ENCODE measurements at regions not wholly inside any gene's neighbourhood (a gene's known extent, or its start where the extent isn't known, plus 50 kb on each side); places are given as distances from the start of the nearest gene placed in this dataset.

DNA sequence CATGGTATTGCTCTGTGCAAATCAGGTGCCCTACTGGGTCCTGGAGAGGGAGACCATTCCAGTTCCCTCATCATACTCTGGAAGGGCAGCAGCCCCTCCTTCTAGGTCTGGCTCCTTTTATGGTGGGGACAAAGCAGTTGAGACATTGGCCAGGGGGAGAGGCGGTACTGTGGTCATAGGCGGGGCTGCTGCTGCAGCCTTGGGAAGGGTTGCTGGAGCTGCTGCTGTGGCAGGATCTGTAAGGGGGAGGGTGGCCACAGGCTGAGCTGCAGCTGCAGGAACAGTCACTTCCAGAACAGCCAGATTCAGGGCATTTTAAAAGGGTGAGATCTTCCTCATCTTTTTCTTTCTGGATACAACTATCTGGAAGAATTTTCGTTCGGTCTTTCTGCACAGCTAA, 233.0 kb upstream of the SGCD start:
- DNase-seq, result no peak

DNA sequence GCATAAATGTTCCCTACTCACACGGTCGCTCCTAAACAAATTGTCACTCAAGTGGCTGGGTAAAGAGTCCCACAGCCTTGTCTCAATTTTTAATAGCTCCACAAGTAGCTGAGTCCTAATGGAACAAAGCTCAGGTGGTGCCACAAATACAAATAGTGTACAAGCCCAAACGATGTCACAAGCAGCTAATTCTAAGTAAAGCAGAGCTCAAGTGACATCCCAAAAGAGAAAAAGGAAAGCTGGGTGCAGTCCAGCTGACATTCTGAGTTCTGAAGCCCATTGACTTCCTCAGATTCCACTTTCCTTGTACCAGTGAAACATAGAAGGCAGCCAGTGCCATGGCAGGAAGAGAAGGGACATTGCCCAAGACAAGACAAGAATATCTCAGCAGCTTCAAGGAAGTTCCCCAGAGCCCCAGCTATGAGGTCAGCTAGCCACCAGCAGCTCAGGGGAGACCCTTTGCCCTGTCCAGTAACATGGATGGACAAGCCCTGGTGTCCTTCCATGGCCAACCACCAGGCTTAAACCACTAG, 231.2 kb upstream of the SGCD start:
- no peak for DNase-seq

DNA sequence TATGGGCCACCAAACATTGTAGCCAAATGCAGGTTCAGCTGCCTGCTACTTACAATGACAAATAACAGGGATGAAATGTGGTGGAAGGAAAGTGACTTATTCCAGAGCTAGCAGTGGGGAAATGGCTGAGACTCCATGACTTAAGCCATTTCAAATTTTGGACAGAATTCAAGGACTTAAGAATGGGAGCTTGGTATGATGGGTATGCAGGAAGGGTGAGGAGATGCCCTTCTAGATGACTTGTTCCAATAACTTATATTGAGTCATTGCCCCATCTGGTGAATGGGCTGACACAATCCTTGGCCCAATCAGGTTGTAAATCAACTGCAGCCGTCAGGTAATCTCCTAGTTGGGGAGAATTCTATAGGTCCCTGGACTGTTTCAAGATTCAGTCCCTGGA, 230.7 kb upstream of the SGCD start:
- no peak for DNase-seq

DNA sequence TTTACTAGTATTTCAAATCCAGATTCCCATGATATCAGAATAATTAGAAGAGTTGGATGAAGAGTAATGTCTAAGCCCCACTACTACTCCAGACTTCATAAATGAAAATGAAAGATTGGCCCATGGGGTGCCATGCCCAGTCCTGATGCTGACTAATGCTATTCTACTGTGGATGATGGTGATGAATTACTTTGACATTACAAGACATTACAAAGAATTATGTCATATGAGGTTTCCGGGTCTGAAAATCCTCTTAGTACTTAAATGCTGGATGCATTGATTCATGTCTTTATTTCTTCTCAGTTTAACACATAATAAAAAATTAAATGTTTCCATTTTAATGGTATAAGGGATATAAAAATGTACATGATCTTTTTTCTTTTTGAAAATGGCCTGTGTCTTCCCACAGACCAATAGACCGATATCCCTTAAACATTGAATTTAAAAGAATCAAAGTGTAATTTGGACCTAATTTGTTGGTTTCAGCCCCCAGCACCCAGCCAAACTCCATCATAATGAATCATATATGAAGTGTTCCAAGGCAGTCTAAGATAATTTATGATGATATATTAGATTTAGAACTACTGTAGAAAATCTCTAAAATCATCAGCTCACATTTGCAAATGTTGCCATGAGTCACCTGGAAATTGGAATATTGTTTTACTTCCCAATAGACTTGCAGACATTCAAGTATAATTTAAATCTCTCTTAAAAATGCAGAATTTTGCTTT, 223.6 kb upstream of the SGCD start:
- DNase-seq, result no peak

DNA sequence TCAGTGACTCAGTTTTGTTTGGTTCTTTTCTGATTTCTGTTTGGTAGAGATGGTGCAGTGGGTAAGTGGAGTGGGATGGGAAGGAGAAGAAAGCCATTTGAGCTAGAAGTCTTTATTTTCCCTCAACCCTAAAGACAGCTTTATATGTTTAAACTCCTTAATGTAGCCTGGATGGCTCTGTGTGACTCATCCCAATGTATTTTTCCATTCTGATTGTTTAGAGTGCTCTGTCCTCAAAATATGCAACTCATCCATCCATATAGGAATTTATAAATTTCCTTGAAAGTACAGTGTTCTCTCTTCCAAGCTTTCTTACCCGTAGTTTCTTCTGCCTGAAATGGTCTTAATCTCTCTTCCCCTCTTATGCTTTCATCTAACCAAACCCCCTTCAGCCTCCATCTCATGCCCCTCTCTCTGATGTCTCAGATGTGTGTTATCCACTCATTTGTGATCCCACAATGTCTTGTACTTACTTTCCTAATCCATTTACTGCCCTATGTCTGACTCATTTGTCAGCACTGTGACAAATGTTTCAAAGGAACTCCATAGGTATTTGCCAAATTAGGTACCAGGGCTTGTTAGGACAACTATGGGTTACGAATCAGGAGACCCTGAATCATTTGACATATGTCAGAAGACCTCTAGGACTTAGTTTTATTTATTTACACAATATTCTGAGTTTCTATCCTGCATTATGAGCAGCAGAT, 217.5 kb upstream of the SGCD start:
- no peak for DNase-seq

DNA sequence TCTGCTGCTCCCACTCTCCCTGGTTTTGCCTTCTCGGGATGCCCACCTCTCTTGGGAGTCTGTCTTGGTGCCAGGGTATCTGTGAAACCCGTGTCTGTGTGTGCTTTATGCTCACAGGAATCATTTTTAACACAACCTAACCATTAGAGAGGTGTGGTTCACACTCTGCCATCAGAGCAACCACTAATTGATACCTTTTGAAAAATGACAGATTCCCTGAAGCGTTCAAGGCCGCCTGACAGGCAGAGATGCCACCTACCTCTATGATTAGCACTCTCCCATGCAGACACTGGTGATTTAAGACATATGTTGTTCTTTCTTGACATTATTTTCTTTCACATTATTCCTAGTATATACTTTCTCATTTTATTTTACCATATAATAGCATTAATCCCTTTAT, 207.3 kb upstream of the SGCD start:
- no peak for DNase-seq

DNA sequence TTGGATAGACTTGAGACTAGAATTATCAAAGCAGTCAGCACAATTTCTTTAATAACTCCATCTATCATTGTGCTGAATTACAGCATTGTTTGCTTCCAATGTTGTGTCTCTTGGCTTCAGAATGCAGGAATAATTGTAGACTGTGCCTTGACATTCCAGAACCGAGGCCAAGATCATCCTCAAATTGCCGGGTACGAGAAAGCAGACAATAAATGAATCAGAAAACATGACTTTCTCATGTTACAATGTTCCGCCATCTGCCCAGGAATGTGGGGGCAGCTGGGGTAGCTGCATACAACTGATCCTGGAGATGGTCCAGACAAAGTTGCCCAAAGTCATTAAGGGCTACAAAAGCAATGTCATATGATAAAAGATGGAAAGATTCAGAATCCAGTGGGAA, 206.2 kb upstream of the SGCD start:
- no peak for DNase-seq

DNA sequence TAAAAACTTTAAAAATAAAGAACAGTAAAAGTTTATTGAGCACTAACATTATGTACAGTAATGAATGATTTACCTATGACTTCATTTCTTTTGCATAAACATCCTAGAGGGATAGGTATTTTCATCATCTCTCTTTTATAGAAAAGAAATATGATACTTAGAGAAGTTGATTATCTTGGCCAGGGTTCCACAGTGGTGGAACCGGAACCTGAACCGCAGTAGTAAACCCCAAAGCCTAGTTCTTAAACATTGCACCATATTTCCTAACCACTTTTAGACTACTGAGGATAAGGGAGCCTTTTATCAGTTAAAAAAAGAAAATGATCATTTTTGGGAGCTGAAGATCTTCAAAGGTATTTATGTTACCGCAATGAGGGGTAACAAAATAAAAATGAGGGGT, 205.7 kb upstream of the SGCD start:
- no peak for DNase-seq

DNA sequence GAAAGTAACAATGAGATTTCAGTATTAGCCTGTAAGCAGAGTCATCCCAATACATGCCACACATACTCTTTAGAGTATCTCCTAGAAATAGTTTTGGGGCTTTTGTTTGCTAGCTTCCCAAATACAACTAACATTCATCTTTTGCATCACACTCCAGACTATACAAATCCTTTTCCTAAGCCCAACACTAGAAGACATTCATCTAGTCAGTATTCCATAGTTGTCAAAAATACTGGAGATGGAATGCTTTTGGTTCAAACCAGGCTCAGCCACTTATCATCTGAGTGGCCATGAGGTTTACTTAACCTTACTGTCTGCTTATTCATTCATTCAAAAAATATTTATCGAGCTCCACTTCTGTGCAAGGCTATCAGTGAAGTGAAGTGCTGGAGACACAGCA, 205.1 kb upstream of the SGCD start:
- no peak for DNase-seq

DNA sequence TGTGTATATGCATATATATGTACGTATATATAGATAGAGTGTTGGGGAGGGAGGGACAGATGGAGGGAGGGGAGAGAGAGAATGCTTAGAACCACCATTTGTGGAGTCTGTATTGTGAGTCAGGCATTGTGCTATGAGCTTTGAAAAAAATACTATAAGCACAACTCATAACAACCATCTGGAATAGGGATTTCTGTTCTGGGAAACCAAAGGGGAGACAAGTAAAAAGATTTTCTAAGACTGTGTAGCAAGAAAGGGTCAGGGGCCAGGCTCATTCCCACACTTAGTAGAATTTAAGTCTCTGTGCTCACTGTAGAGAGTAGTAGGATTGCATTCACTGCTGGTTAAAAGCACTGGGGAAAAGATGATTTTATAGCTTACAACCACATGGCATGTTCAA, 202.3 kb upstream of the SGCD start:
- DNase-seq, result no peak

DNA sequence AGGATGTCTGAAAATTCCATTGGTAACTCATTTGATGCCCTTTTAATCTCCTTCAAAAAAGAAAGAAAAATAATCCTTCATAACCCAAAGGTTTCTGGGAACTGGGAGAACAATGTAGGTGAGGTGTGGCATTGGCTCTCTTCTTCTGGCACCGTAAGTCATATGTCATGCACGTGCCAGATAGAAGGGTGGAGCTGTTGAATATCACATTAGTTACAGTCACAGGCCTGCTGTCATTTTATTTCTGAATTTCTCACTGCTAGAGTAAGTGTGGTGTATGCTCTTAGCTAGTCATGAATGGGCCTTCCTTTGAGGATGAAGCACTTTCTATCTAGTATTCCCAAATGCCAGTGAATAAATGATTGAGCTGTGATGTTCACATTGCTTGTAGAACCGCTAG, 201.8 kb upstream of the SGCD start:
- no peak for DNase-seq

DNA sequence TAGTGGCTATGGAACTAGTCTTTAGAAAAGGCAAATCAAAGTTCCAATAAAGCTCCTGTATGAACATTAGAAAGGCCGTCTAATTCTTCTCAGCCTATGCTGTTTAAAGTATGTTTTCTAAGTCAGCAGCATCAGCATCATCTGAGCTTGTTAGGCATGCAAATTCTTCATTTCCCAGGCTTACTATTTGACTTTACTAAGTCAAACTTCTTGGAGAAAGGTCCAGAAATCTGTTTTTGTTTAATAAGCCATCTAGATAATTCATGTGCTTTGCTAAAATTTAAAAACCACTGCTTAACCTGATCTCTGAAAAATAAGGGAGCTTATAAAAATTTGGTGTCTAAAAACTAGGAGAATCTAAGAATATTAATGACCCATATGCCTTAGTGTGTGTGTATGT, 200.2 kb upstream of the SGCD start:
- DNase-seq, result no peak

DNA sequence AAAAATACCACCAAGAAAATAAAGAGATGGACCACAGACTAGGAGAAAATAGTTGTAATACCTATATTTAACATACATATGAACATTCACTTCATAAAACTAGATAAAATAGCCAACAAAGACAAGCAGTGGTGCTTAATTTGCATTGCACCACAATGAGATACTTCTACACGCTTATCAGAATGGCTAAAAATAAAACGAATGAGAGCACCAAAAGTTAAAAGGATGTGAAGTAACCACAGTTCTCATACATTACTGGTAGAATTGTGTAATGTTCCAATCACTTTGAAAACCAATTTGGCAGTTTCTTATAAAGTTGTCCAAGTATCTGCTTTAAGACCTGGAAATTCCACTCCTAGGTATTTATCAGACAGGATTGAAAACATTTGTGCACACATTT, 198.9 kb upstream of the SGCD start:
- DNase-seq, result no peak

DNA sequence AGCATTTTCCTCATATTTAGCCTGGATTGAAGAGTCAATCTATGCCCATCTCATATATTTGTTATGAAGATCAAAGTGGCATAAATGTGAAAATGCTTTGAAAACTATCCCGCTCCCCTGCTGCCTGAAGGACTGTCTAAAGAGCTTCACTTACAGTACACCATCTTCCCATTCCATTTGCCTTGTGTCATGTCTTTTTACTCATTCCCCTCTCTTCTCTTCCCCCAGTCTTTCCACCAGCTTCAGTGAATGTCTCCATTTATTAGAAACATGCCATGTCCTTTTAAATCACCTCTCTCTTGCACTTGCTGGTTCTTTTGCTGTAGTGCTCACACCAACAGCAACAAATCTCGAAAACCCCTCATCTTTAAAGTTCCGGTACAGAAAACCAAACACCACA, 192.7 kb upstream of the SGCD start:
- no peak for DNase-seq

DNA sequence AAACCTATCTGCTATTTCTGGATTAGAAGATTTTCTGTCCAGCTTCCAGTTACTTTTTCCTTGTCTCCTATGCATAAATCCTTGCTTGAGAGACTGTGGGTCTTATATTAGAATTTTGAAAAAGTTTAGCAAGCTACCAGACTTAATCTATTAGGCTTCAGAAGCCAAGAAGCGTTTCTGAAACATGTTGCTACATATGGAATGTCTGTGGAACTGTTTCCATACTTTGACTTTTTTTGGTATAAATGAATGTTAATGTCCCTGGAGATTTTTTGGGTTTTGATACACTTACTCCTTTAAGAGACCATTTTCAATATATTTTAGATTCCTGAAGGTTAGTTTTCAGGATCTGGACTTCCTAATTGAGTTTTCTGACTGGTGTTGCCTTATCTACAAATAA, 191.4 kb upstream of the SGCD start:
- no peak for DNase-seq

DNA sequence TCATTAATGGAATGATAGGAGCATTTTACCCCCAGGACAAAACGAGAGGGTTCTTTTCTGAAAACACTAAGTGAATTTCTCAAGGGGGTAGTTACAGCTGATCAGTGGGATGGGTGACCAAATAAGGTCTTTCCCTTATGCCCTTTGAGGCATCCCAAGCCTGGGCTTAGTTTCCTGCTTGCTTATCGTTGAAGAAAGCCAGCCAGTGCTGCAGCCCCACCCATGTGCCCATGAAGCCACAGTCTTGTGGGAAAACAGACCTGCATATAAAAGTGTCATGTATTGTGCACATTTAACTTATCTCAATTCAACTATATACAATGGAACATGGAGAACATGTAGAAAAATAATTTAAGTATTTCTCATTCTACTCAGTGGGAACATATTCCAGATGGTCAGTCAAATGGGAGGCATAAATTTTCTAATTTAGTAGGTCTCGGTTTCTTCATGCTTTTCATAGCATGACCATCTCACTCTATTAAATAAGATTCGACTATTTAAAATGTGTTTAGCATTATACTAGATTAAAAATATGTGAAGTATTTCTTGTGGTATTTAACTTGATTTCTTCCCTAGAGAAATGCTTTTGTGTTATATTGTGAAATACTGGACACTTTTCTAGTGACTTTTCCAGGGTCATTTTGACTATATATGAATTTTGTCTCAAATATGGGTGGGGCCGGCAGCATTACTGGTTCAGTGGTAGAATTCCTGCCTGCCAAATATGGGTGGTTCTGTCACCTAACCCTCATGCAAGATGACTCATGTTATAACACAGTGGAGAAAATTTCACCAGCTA, 189.7 kb upstream of the SGCD start:
- no peak for DNase-seq

DNA sequence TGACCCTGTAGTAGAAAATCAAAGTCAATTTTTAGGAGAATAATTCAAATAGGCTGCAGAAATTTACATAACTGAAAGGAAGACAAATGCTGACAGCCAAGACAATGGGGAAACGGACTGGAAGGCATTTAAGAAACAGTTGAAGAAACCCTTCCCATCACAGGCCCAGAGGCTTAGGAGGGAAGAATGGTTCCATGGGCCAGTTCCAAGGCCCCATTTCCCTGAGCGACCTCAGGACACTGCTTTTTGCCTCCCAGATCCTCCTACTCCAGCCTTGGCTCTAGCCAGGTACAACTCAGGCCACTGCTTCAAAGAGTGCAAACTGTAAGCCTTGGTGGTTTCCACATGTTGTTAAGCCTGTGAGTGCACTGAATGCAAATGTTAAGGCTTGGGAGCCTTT, 184.1 kb upstream of the SGCD start:
- DNase-seq, result no peak

DNA sequence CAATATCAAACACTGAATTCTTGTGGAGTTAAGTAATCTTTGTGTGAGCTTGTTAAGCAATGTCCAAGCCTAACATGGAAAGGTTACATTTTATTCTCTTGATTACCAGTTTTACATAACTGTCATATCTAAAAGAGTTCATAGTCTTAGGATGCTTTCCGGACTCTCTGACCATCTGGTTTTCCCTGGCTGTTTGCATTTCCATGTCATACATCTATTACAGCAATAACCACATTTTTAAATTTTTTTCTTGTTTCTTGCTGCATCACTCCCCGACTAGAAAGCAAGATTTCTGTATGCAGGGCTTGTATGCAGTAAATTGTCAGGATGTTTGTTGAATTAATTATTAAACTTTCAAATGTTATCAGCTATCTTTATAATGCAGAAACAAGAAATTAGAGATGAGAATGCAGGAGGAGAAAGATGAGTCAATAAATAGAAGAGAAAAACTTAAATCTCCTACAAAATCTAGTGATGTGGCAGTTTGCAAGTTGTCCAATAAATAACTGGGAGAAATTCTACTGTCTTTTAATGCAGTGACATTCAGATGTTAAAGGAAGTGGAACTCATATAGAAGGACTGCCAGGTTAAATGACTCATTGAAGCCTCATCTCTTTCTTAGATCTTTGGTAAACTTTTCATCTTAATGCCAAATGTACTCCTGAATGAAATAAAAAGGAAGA, 179.6 kb upstream of the SGCD start:
- no peak for DNase-seq

DNA sequence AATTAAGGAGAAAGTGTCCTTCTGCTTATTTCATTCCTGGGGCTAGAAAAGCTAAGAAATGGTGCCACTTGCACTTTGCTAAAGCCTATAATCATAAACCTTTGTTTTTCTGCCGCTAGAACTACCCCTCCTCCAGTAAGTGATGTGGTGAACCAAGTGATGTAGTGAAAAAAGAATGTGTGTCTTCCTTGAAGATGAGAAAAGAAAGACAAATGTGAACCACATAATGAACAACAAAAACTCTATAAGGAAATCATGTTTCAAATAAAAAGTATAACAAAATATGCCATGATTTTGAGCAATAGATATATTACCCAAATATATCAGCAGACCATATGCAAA, 179.0 kb upstream of the SGCD start:
- DNase-seq, result no peak

DNA sequence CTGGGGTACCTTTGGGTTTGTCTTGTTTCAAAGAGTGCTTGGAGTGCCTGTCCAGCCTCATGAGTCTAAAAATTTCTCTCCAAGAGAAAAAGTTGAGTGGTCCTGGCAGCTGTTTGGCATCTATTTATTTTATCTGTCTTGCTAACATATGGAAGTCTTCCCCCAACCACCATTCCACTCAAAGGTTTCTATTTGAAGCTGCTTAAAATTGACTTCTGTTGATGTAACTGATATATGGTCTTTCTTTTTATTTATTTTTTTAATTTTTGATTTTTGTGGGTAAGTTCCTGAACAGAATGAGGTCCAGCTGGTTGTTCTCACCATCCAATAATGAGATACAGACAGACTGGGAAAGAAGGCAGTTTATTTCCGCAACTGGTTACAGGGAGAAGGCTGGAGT, 178.7 kb upstream of the SGCD start:
- DNase-seq, result no peak

DNA sequence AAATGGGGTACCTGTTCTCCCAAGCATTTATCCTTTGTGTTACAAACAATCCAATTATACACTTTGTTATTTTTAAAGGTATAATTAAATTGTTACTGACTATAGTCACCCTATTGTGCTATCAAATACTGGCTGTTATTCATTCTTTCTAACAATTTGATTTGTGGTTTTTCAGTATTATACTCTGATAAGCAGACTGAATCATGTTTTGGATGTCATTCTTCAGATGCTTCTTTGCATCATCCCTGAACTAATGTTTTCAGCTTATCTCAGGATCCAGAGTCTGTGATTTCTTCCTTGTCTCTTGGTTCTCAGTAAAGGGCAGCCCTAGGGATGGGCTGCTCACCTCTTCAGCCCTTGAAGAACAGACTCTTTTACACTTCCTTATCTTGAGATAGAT, 177.8 kb upstream of the SGCD start:
- DNase-seq, result no peak

DNA sequence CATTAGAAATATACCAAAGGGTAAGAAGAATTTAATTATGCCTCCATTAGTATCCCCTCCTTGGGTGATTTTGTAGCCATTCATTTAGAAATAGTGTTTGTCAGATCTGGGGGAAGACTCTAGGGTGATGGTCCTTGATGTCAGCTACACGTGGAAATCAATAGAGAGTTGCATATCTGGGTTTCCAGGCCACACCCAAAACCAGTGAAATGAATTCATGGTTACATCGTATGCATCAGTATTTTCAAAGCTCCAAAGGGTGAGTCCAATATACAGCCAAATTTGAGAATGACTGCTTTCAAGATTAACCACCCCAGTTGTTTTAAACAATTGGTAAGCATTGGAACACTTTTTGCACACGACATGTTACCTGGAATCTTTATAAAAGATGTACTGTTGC, 173.4 kb upstream of the SGCD start:
- DNase-seq, result no peak

DNA sequence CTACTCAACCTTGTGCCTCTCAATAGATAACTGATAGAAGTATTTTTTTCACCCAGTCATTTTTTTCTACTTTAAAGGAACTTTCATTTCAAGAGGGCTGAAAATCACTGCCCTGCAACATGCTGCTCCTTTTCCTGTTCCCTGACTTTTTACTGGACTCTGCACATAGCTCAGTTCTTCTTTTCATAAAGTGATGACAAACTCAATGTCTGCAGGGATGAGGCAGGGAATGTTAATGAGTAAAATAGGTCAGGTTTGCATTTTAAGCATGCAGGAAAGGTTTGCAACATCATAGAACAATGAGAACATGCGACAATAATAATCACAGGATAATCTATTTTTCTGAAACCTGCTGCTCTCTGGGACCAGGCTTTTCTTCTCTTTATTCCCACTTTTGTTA, 172.2 kb upstream of the SGCD start:
- DNase-seq, result no peak

DNA sequence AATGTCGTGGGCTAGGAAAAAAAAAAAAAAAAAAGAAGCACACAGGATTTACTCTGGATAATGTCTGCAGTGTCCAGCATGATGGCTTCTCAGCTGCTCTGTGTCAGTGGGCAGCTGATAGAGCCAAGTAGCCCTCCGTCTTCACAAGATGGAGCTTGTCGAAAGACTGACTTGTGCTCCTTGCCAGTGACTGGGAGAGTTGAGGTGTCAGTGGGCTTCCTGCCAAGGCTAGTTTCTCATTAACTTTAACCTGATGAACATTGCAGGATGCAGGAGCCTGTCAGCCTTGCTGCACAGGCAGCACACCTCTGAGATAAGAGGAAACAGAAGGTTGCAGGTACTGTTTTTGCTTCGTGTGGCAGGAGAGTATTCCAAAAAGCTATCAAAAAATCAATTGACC, 171.4 kb upstream of the SGCD start:
- no peak for DNase-seq
